ENCODE measurements at regions not wholly inside any gene's neighbourhood (a gene's known extent, or its start where the extent isn't known, plus 50 kb on each side); places are given as distances from the start of the nearest gene placed in this dataset.

GRCh38 chr5:133753856-133754255, 141.5 kb upstream of the FSTL4 start:
- Histone ChIP-seq H3K27ac (ENCODE audit: low read depth, low read length) (no peak overlapping the region), H3K36me3 (ENCODE audit: insufficient read depth, low read length) (no peaks in the 10 kb centered on the region), H3K4me3 (ENCODE audit: low read depth, low read length) (no peak overlapping the region)

GRCh38 chr5:133751846-133752245, 139.5 kb upstream of the FSTL4 start:
- H2AFZ ChIP-seq (ENCODE audit: low read length, unreplicated experiment): no peak overlapping the region
- H3K27me3 ChIP-seq (ENCODE audit: insufficient read depth, low read length): peaks cover 19% of the 10 kb centered on the region
- H3K36me3 ChIP-seq (ENCODE audit: insufficient read depth, low read length): no peaks in the 10 kb centered on the region
- no peaks in the 10 kb centered on the region for H3K4me1 ChIP-seq (ENCODE audit: control insufficient read depth, insufficient read depth, low read length, unreplicated experiment)
- no peaks in the 10 kb centered on the region for H3K79me2 ChIP-seq (ENCODE audit: control insufficient read depth, insufficient read depth, low read length, unreplicated experiment)
- no peak overlapping the region for H3K27ac ChIP-seq (ENCODE audit: low read depth, low read length)
- H3K4me3 ChIP-seq (ENCODE audit: low read depth, low read length): no peak overlapping the region

More at GRCh38 chr5:133753856-133754255, 141.5 kb upstream of the FSTL4 start:
- Histone ChIP-seq H3K79me2 (ENCODE audit: control insufficient read depth, insufficient read depth, low read length, unreplicated experiment) (no peaks in the 10 kb centered on the region), H3K27me3 (ENCODE audit: insufficient read depth, low read length) (peaks cover 37% of the 10 kb centered on the region), H2AFZ (ENCODE audit: low read length, unreplicated experiment) (no peak overlapping the region), H3K4me1 (ENCODE audit: control insufficient read depth, insufficient read depth, low read length, unreplicated experiment) (no peaks in the 10 kb centered on the region)

- H3K79me2 ChIP-seq (ENCODE audit: control insufficient read depth, insufficient read depth, low read length, unreplicated experiment): no peaks in the 10 kb centered on the region
- no peak overlapping the region for H2AFZ ChIP-seq (ENCODE audit: low read length, unreplicated experiment)
- H3K36me3 ChIP-seq (ENCODE audit: insufficient read depth, low read length): no peaks in the 10 kb centered on the region
- H3K4me1 ChIP-seq (ENCODE audit: control insufficient read depth, insufficient read depth, low read length, unreplicated experiment): no peaks in the 10 kb centered on the region
- H3K27me3 ChIP-seq (ENCODE audit: insufficient read depth, low read length): peaks cover 15% of the 10 kb centered on the region
- no peak overlapping the region for H3K27ac ChIP-seq (ENCODE audit: low read depth, low read length)
- H3K4me3 ChIP-seq (ENCODE audit: low read depth, low read length): no peak overlapping the region
These were observed 139.1 kb upstream of the FSTL4 start for GRCh38 chr5:133751421-133751820.

GRCh38 chr5:133750856-133751255, 138.5 kb upstream of the FSTL4 start:
- Histone ChIP-seq H2AFZ (ENCODE audit: low read length, unreplicated experiment) (no peak overlapping the region), H3K27ac (ENCODE audit: low read depth, low read length) (no peak overlapping the region), H3K4me3 (ENCODE audit: low read depth, low read length) (no peak overlapping the region), H3K27me3 (ENCODE audit: insufficient read depth, low read length) (peaks cover 10% of the 10 kb centered on the region), H3K79me2 (ENCODE audit: control insufficient read depth, insufficient read depth, low read length, unreplicated experiment) (no peaks in the 10 kb centered on the region), H3K4me1 (ENCODE audit: control insufficient read depth, insufficient read depth, low read length, unreplicated experiment) (no peaks in the 10 kb centered on the region), H3K36me3 (ENCODE audit: insufficient read depth, low read length) (no peaks in the 10 kb centered on the region)

GRCh38 chr5:133750356-133750755, 138.0 kb upstream of the FSTL4 start:
- H3K27ac ChIP-seq (ENCODE audit: low read depth, low read length): no peak overlapping the region
- H3K36me3 ChIP-seq (ENCODE audit: insufficient read depth, low read length): no peaks in the 10 kb centered on the region
- no peaks in the 10 kb centered on the region for H3K4me1 ChIP-seq (ENCODE audit: control insufficient read depth, insufficient read depth, low read length, unreplicated experiment)
- H3K27me3 ChIP-seq (ENCODE audit: insufficient read depth, low read length): peaks cover 5% of the 10 kb centered on the region
- H2AFZ ChIP-seq (ENCODE audit: low read length, unreplicated experiment): no peak overlapping the region
- H3K4me3 ChIP-seq (ENCODE audit: low read depth, low read length): no peak overlapping the region
- no peaks in the 10 kb centered on the region for H3K79me2 ChIP-seq (ENCODE audit: control insufficient read depth, insufficient read depth, low read length, unreplicated experiment)

- no peak overlapping the region for H3K4me3 ChIP-seq (ENCODE audit: low read depth, low read length)
- no peaks in the 10 kb centered on the region for H3K36me3 ChIP-seq (ENCODE audit: insufficient read depth, low read length)
- H2AFZ ChIP-seq (ENCODE audit: low read length, unreplicated experiment): no peak overlapping the region
- no peaks in the 10 kb centered on the region for H3K79me2 ChIP-seq (ENCODE audit: control insufficient read depth, insufficient read depth, low read length, unreplicated experiment)
- no peaks in the 10 kb centered on the region for H3K27me3 ChIP-seq (ENCODE audit: insufficient read depth, low read length)
- H3K27ac ChIP-seq (ENCODE audit: low read depth, low read length): no peak overlapping the region
- H3K4me1 ChIP-seq (ENCODE audit: control insufficient read depth, insufficient read depth, low read length, unreplicated experiment): no peaks in the 10 kb centered on the region
These were observed 137.1 kb upstream of the FSTL4 start for GRCh38 chr5:133749331-133749985.

- H3K4me1 ChIP-seq (ENCODE audit: control insufficient read depth, insufficient read depth, low read length, unreplicated experiment): no peaks in the 10 kb centered on the region
- H2AFZ ChIP-seq (ENCODE audit: low read length, unreplicated experiment): no peak overlapping the region
- H3K27me3 ChIP-seq (ENCODE audit: insufficient read depth, low read length): peaks cover 14% of the 10 kb centered on the region; the same call in 1 of the 2 replicates
- no peaks in the 10 kb centered on the region for H3K79me2 ChIP-seq (ENCODE audit: control insufficient read depth, insufficient read depth, low read length, unreplicated experiment)
- no peaks in the 10 kb centered on the region for H3K36me3 ChIP-seq (ENCODE audit: insufficient read depth, low read length)
- no peak overlapping the region for H3K27ac ChIP-seq (ENCODE audit: low read depth, low read length)
- H3K4me3 ChIP-seq (ENCODE audit: low read depth, low read length): no peak overlapping the region
These were observed 134.5 kb upstream of the FSTL4 start for GRCh38 chr5:133746834-133747233.

GRCh38 chr5:133744960-133745308, 132.6 kb upstream of the FSTL4 start:
- Histone ChIP-seq H3K4me3 (ENCODE audit: low read depth, low read length) (no peak overlapping the region), H3K79me2 (ENCODE audit: control insufficient read depth, insufficient read depth, low read length, unreplicated experiment) (no peaks in the 10 kb centered on the region), H3K27ac (ENCODE audit: low read depth, low read length) (no peak overlapping the region), H2AFZ (ENCODE audit: low read length, unreplicated experiment) (no peak overlapping the region), H3K36me3 (ENCODE audit: insufficient read depth, low read length) (no peaks in the 10 kb centered on the region), H3K27me3 (ENCODE audit: insufficient read depth, low read length) (peaks cover 14% of the 10 kb centered on the region; the same call in 1 of the 2 replicates), H3K4me1 (ENCODE audit: control insufficient read depth, insufficient read depth, low read length, unreplicated experiment) (no peaks in the 10 kb centered on the region)

GRCh38 chr5:133744051-133744959, 132.0 kb upstream of the FSTL4 start:
- Histone ChIP-seq H3K4me1 (ENCODE audit: control insufficient read depth, insufficient read depth, low read length, unreplicated experiment) (no peaks in the 10 kb centered on the region), H3K27me3 (ENCODE audit: insufficient read depth, low read length) (peaks cover 14% of the 10 kb centered on the region; the same call in 1 of the 2 replicates), H2AFZ (ENCODE audit: low read length, unreplicated experiment) (no peak overlapping the region), H3K4me3 (ENCODE audit: low read depth, low read length) (no peak overlapping the region), H3K27ac (ENCODE audit: low read depth, low read length) (no peak overlapping the region), H3K36me3 (ENCODE audit: insufficient read depth, low read length) (no peaks in the 10 kb centered on the region), H3K79me2 (ENCODE audit: control insufficient read depth, insufficient read depth, low read length, unreplicated experiment) (no peaks in the 10 kb centered on the region)

GRCh38 chr5:133742431-133742988, 130.2 kb upstream of the FSTL4 start:
- Histone ChIP-seq H3K27ac (ENCODE audit: low read depth, low read length) (no peak overlapping the region), H3K4me3 (ENCODE audit: low read depth, low read length) (no peak overlapping the region), H3K27me3 (ENCODE audit: insufficient read depth, low read length) (peaks cover 14% of the 10 kb centered on the region; the same call in 1 of the 2 replicates), H3K36me3 (ENCODE audit: insufficient read depth, low read length) (no peaks in the 10 kb centered on the region), H3K79me2 (ENCODE audit: control insufficient read depth, insufficient read depth, low read length, unreplicated experiment) (no peaks in the 10 kb centered on the region), H2AFZ (ENCODE audit: low read length, unreplicated experiment) (no peak overlapping the region), H3K4me1 (ENCODE audit: control insufficient read depth, insufficient read depth, low read length, unreplicated experiment) (no peaks in the 10 kb centered on the region)

Measured in ACC112 (cell line).